ENCODE measurements at regions not wholly inside any gene's neighbourhood (a gene's known extent, or its start where the extent isn't known, plus 50 kb on each side); places are given as distances from the start of the nearest gene placed in this dataset.

DNA sequence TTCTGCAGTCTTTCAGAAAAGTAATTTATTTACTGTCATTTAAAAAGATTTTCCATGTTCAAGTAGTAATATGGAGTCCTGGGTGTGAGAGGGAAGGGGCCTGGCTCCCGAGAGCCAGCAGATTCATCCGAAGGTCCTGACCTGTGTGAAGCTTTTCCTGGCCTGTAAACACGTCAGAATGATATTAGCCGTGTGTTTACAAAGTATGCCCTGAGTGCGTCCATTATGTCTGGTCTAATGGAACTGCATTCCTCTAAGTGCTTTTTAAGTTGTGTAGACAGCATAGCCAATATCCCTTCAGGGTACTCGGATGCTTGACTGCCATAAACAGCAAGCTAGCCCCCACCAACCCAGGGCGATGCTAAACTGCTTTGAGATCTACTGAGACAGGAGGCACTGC lies 495.2 kb downstream of the AGTPBP1 start:
- TF ChIP-seq, protein P1, sequence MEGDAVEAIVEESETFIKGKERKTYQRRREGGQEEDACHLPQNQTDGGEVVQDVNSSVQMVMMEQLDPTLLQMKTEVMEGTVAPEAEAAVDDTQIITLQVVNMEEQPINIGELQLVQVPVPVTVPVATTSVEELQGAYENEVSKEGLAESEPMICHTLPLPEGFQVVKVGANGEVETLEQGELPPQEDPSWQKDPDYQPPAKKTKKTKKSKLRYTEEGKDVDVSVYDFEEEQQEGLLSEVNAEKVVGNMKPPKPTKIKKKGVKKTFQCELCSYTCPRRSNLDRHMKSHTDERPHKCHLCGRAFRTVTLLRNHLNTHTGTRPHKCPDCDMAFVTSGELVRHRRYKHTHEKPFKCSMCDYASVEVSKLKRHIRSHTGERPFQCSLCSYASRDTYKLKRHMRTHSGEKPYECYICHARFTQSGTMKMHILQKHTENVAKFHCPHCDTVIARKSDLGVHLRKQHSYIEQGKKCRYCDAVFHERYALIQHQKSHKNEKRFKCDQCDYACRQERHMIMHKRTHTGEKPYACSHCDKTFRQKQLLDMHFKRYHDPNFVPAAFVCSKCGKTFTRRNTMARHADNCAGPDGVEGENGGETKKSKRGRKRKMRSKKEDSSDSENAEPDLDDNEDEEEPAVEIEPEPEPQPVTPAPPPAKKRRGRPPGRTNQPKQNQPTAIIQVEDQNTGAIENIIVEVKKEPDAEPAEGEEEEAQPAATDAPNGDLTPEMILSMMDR (IDR thresholded peaks at IDR 0.05; ENCODE audit: poor library complexity, severe bottlenecking) = no peak
- TF ChIP-seq EZH2 (IDR thresholded peaks at IDR 0.05; ENCODE audit: borderline replicate concordance, insufficient read depth, low read length, poor library complexity, severe bottlenecking) (no peak), POLR2AphosphoS5 (IDR thresholded peaks at IDR 0.05) (peak; percentile 86), MXI1 (conservative IDR thresholded peaks at IDR 0.05; ENCODE audit: poor library complexity, severe bottlenecking) (no peak)
